HUES6 (cell line): ENCODE measurements at regions not wholly inside any gene's neighbourhood (a gene's known extent, or its start where the extent isn't known, plus 50 kb on each side); places are given as distances from the start of the nearest gene placed in this dataset.

Source experiments
- H3K27ac ChIP-seq: 2 replicates; pipeline ENCODE4 v1.7.0; 2013; ENCODE audit warnings: low read depth, mild to moderate bottlenecking, low read length, inconsistent platforms
- H3K27me3 ChIP-seq: 2 replicates; pipeline ENCODE4 v1.6.1; 2013; ENCODE audit warnings: low read length; ENCODE audit not compliant: control insufficient read depth, insufficient read depth
- H3K36me3 ChIP-seq: 2 replicates; pipeline ENCODE4 v1.6.1; 2013; ENCODE audit warnings: low read length; ENCODE audit not compliant: control insufficient read depth, insufficient read depth
- H3K4me1 ChIP-seq: 2 replicates; pipeline ENCODE4 v1.6.1; 2013; ENCODE audit warnings: low read length; ENCODE audit not compliant: control insufficient read depth, insufficient read depth
- H3K4me3 ChIP-seq: 2 replicates; pipeline ENCODE4 v1.5.1; 2013; ENCODE audit warnings: low read depth, low read length
- H3K9ac ChIP-seq: one replicate; pipeline ENCODE4 v1.6.1; 2013; ENCODE audit warnings: mild to moderate bottlenecking, low read length
- H3K9me3 ChIP-seq: 2 replicates; pipeline ENCODE4 v1.6.1; 2013; ENCODE audit warnings: low read depth, low read length; ENCODE audit not compliant: control insufficient read depth, insufficient read depth

DNA sequence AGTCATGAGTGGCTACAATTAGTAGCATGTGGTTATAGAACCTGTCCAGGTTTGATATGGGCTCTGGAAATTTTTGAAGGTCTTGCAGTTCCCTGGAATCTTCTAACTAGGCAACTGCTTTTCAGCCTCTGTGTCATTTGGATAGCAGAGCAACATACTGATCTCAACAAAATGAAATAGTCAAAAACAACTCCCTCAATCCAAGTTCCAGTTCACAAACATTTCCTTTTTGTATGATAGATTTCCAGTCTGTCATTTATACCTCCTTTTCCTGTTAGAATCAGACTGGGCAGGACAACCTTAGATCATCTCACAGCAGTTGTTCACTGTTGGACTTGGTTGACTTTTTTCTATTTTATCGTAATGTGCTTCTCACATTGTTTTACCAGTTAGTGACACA is 442.1 kb upstream of the PDE3A start:
- no peaks in the 10 kb centered on the region for H3K27me3 ChIP-seq
- H3K9me3 ChIP-seq = no peaks in the 10 kb centered on the region
- H3K4me1 ChIP-seq = no peaks in the 10 kb centered on the region
- H3K4me3 ChIP-seq = no peak overlapping the region
- no peak overlapping the region for H3K27ac ChIP-seq
- no peak overlapping the region for H3K9ac ChIP-seq
- H3K36me3 ChIP-seq = no peaks in the 10 kb centered on the region

- no peak overlapping the region for H3K27ac ChIP-seq
- no peaks in the 10 kb centered on the region for H3K4me1 ChIP-seq
- no peaks in the 10 kb centered on the region for H3K36me3 ChIP-seq
- H3K9ac ChIP-seq = no peak overlapping the region
- no peak overlapping the region for H3K4me3 ChIP-seq
- H3K9me3 ChIP-seq = no peaks in the 10 kb centered on the region
- H3K27me3 ChIP-seq = no peaks in the 10 kb centered on the region
Measured at GRCh38 chr12:19927661-19928060, 440.7 kb upstream of the PDE3A start.

DNA sequence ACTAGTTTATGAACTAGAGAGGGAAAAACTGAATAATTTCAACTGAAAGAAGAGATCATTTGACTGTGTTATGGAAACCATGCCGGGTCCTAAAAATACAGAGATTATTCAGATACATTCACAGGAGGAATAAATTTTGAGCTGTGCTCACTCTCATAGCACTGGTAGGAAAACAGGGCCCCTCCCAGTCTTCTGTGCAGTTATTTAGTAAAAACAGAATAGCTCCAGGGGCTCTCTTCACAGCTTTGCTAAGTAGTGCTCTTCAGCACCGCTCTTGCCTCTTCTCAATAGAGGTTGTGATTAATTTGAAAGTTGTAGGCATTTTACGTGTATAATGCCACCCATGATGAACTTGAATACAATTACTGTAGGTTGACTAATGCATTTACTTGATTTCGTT is 435.9 kb upstream of the PDE3A start:
- Histone ChIP-seq H3K27ac (no peak overlapping the region), H3K4me1 (no peaks in the 10 kb centered on the region), H3K9me3 (no peaks in the 10 kb centered on the region), H3K27me3 (no peaks in the 10 kb centered on the region), H3K4me3 (no peak overlapping the region), H3K9ac (no peak overlapping the region), H3K36me3 (no peaks in the 10 kb centered on the region)

DNA sequence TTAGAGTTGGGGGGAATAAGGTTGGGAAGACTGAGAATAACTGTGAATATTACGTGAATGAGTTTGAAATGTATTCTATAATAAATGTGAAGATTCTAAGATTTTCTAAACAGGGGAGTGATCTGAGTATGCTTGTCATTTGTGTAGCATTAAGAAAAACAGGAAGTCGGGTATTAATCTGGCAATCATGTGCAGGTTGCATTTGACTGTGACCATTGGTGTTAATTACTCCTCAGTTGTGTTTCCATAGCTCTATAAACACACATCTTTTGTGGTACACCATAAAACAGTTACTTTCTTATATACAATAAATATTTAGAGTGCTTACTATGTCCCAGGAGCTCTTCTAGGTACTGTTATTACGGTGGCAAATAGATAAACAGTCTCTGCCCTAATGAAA is 434.4 kb upstream of the PDE3A start:
- no peaks in the 10 kb centered on the region for H3K9me3 ChIP-seq
- no peak overlapping the region for H3K27ac ChIP-seq
- H3K4me3 ChIP-seq = no peak overlapping the region
- H3K27me3 ChIP-seq = no peaks in the 10 kb centered on the region
- H3K9ac ChIP-seq = no peak overlapping the region
- H3K4me1 ChIP-seq = no peaks in the 10 kb centered on the region
- H3K36me3 ChIP-seq = no peaks in the 10 kb centered on the region

DNA sequence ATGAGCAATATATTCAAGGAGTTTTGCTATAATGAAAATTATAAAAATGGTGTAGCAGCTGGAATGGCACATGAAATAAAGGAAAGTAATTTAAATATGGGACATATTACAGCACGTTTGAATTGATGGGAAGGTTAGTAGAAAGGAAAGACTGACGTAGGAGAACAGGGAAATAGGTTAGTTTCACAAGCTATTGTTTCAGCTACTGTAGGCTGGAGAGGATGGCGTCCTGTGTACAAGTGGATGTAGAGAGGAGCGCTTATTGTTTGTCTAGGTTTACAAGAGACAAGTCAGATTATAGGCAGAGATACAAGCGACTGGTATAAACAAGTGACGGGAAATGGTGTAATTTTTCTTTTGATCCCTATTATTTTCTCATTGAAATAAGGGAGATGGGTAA is 431.2 kb upstream of the PDE3A start:
- no peaks in the 10 kb centered on the region for H3K9me3 ChIP-seq
- H3K4me1 ChIP-seq = no peaks in the 10 kb centered on the region
- H3K27ac ChIP-seq = no peak overlapping the region
- H3K9ac ChIP-seq = no peak overlapping the region
- no peak overlapping the region for H3K4me3 ChIP-seq
- H3K36me3 ChIP-seq = no peaks in the 10 kb centered on the region
- H3K27me3 ChIP-seq = no peaks in the 10 kb centered on the region

DNA sequence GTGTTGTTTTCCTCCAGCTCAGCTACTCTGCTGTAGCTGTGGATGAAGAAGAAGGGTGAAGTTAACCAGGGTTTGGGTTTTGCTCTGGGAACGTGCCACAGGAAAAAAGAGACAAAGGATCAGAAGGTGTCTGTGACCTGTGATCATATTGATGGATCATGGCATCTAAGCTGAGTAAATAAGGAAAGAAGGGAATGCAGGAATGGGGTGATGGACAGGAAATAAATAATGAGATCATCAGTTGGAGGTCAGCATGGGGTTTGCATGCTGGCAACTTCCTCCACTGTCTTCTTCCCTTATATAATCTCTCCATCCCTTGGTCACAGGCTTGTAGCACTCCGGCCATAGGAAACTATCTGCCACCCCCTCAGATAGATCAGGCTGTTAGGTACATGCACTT is 430.3 kb upstream of the PDE3A start:
- no peak overlapping the region for H3K9ac ChIP-seq
- no peaks in the 10 kb centered on the region for H3K9me3 ChIP-seq
- H3K36me3 ChIP-seq = no peaks in the 10 kb centered on the region
- H3K4me1 ChIP-seq = no peaks in the 10 kb centered on the region
- H3K27ac ChIP-seq = no peak overlapping the region
- no peak overlapping the region for H3K4me3 ChIP-seq
- H3K27me3 ChIP-seq = no peaks in the 10 kb centered on the region

- Histone ChIP-seq H3K27me3 (no peaks in the 10 kb centered on the region), H3K4me1 (no peaks in the 10 kb centered on the region), H3K9ac (no peak overlapping the region), H3K36me3 (no peaks in the 10 kb centered on the region), H3K27ac (no peak overlapping the region), H3K4me3 (no peak overlapping the region), H3K9me3 (no peaks in the 10 kb centered on the region)
Measured at GRCh38 chr12:19938491-19938890, 429.8 kb upstream of the PDE3A start.

DNA sequence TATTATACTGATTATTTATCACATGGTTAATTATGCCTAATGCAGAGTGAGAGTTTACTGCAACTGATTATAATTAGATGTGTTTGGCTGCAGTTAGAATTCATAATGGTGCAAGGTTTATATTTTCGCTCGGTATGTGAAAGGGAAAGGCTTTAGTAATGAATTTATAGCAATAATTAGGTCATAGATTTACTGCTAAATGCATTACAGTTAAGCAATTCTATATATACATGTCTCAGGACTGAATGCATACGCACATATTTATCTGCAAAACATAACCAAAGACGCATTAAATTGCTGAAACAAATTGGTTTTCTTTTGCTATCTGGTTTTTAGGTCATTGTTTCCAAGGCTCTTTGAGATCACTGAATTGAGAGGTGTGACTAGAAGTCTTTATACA is 428.1 kb upstream of the PDE3A start:
- H3K4me3 ChIP-seq = no peak overlapping the region
- no peaks in the 10 kb centered on the region for H3K4me1 ChIP-seq
- H3K27ac ChIP-seq = no peak overlapping the region
- H3K27me3 ChIP-seq = no peaks in the 10 kb centered on the region
- H3K9me3 ChIP-seq = no peaks in the 10 kb centered on the region
- H3K9ac ChIP-seq = no peak overlapping the region
- no peaks in the 10 kb centered on the region for H3K36me3 ChIP-seq

GRCh38 chr12:19941096-19941495 is 427.2 kb upstream of the PDE3A start:
- H3K9me3 ChIP-seq = no peaks in the 10 kb centered on the region
- H3K4me1 ChIP-seq = 0 out of 2 replicates have a peak, but pooled peaks cover 5% of the 10 kb centered on the region
- H3K9ac ChIP-seq = no peak overlapping the region
- no peak overlapping the region for H3K4me3 ChIP-seq
- no peak overlapping the region for H3K27ac ChIP-seq
- H3K27me3 ChIP-seq = no peaks in the 10 kb centered on the region
- H3K36me3 ChIP-seq = no peaks in the 10 kb centered on the region

DNA sequence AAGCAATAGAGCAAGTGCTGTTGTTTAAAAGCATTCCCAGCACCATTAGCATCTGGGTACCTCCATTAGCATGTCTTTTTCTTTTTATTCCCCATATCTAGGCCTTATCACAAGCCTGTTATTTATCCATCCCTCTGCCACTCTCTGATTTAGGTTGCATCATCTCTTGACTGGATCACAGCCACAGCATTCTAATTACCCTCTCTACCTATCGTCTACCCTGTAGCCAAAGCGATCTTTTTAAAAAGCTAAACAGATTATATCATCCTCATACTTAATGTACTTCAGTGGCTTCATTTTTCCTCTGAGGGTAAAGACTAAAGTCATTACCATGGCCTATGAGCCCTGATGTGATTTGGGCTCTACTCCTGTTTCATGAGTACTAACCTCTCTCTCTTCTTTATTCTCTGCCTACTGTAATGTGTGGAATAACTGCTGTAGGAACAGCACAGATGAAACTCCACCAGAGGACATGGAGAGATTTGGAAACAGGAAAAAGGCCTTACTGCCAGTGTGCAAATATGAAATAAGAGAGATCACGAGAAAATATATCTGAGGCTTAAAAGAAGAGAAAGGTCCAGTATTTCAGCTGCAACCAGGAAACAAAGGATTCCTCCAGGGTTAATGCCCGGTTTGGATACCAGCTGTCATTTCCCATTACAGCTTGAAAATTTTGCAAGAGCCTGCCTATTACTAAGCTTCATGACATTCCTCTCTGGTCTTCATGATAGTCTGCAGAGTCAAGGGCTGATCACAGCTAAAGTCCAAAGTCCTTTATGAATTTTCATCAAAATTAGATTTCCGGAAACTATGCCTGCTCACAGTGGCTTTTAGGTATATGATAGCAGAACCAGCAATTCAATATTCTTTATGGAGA is 422.5 kb upstream of the PDE3A start:
- Histone ChIP-seq H3K4me1 (0 out of 2 replicates have a peak, but pooled peaks cover 5% of the 10 kb centered on the region), H3K4me3 (no peak overlapping the region), H3K27me3 (no peaks in the 10 kb centered on the region), H3K27ac (no peak overlapping the region), H3K9ac (no peak overlapping the region), H3K36me3 (no peaks in the 10 kb centered on the region), H3K9me3 (no peaks in the 10 kb centered on the region)

GRCh38 chr12:19946550-19946949 is 421.8 kb upstream of the PDE3A start:
- Histone ChIP-seq H3K4me3 (no peak overlapping the region), H3K9ac (no peak overlapping the region), H3K27me3 (no peaks in the 10 kb centered on the region), H3K9me3 (no peaks in the 10 kb centered on the region), H3K36me3 (no peaks in the 10 kb centered on the region), H3K27ac (no peak overlapping the region), H3K4me1 (0 out of 2 replicates have a peak, but pooled peaks cover 5% of the 10 kb centered on the region)
